ENCODE measurements at regions not wholly inside any gene's neighbourhood (a gene's known extent, or its start where the extent isn't known, plus 50 kb on each side); places are given as distances from the start of the nearest gene placed in this dataset.

DNA sequence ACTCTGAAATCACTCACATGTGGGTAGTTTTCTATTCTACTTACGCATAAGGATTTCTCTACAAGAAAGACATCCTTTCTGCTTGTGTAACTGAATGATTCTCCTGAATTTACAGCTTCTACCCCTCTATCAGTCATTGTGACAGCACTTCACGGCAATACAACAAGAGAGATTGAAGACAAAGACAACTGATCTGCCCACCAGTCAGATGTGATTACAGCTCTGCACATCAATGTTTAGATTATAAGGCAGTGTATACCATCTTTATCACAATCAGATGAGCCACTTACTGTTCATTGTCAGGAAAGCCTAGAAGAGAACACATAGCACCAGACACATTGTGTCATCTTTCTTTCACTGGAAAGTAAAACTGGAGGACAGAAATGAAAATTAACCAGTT, 324.4 kb downstream of the CENPC start:
- no peak for DNase-seq

DNA sequence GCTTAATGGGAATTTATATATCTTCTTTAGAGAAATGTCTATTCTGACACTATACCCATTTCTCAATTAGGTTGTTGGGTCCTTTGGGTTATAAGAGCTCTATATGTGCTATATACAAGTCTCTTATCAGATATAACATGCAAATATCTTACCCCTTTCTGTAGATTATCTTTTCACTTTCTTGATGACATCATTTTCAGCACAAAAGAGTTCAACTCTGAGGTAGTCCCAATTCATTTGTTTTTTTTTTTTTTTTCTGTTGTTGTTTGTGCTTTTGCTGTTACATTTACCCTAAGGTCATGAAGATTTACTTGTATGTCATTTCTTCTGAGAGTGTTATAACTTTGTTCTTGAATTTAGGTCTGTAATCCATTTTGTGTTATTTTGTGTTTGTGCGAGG, 326.4 kb downstream of the CENPC start:
- no peak for DNase-seq

DNA sequence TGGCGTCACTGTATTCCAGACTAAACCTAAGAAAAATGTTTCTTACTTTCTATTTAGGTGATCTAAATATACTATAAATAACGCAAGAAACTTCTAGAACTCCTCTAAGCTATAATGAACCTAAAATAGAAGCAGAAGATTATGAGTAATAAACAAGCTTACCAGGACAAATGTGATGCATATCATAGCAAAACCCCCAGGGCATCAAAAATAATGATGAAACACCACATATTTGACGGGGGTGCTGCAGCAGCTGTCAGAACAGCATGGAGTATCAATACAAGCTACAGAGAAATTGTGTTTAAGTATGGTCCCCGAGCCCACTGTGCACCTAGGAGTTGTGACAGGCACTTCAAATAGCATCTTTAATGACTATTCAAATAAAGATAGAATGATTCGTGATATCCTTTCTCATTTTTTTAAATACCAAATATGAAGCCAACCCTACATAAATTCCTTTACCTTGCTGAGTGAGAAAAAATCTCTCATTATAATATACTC, 337.3 kb downstream of the CENPC start:
- DNase-seq: no peak

DNA sequence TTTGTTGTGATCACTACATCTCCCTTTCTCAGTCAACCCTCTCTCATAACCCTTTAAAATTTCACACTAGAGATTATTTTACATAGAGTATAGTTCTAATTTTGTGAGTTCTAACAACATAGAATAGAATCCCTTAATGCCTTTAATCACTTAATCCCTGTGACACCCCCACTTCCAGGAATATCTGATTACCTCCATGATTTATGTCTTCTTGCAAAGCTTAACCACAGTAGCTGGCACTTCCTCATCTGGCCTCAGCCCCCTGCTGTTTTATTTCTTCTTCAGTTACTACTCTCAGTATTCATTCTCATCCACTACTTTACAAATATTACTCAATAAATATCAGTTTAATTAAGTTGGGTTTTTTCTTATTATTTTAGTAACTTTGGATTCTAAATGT, 340.9 kb downstream of the CENPC start:
- no peak for DNase-seq

DNA sequence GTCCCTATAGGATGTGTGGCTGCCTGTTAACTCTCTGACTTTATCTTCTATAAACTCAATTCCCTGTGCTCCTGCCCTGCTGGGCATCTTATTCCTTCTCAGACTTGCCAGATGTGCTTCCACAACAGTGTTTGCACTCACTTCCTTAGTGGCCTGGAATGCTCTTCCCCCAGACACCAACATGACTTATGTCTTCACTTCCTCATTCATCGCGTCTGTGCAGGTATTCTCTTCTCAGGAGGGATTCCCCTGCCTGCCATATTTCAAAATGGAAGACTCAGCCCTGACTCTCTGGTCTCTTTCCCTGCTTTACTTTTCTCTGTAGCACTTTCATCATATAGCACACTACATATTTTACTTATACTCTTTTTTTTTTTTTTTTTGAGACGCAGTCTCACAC, 344.0 kb downstream of the CENPC start:
- DNase-seq: no peak

DNA sequence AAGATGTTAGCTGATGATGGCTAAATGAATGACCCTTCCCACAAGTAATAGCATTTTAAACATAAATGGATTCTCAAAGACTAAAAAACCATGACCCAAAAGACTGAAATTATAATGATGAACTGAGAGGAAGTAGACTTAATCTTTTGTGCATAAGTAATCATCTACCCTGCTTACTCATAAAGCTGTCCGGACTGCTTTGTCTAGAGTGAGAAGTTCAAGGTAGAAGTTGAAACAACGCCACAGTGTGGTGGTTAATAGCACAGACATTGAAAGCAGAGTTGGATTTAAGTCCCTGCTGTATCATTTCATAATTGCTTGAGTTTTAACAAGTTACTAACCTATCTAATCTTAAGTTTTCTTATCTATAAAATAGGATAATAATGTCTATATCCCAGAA, 346.6 kb downstream of the CENPC start:
- no peak for DNase-seq

DNA sequence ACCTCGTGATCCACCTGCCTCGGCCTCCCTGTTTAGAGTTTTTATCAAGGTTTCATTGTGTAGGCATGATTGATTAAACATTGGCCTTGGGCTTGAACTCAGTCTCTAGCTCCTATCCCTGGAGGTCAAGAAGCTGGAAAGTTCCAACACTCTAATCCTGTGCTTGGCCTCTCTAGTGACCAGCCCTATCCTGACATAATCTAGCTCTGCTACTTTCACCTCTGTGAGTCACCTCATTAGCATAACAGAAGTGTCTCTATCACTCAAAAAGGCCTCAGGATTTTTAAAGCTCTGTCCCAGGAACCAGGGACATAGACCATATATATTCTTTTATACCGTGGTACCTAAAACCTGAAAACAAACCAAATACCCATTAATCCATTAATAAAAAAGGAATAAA, 377.5 kb downstream of the CENPC start:
- no peak for DNase-seq

DNA sequence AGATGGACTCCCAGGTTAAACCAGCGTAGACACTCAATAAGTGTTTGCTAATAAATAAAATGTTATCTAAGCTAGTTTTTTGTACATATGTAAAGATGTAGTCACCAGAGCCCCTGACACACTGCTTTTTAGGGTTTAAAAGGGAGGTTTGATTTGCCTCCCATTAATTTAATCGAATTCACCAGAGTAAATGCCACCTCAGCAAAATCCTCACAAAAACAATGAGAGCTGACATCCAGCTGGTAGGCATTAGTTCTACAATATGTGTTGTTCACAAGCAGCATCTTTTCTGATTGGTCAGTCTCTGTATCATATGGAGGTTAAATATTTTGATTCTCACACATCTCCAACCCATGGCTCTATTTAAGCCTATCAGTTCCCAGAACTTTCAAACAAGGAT, 382.6 kb downstream of the CENPC start:
- DNase-seq: no peak

DNA sequence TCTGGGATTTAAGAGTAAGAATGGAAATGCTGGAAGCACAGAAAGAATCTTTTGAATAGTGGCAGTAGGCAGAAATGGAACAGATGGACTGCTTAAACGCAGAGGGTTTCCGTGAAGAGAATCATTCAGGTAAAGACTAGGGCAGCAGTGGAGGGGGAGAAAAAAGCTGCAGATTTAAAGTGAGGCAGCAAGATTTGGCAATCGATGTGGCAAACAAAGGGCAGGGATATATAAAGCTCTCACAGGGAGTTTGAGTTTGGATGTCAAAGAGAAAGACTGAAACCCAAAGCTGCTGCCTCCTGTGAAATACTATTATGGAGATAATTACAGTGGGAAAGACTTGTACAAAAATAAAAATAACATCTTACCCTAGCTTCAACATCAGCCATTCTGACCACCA, 384.0 kb downstream of the CENPC start:
- DNase-seq: no peak

DNA sequence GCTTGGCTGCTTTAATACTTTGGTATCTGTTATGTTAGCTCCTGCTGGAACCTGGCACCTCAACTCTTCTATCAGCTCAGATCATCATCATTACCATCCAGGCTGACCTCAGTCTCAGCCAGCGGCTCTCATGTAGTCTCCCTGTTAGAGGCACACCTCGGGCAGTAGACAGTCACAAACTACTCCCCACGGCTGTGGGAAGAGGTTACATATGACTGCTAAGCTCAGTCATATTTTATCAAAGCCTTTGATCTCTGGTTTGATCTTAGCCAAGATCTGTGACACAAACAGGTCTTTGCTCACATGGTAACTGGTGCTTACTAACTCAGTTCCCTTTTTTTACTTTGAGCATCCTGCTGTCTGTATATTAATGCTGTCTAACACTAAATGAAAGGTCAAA, 384.9 kb downstream of the CENPC start:
- peak; percentile 16 for DNase-seq

DNA sequence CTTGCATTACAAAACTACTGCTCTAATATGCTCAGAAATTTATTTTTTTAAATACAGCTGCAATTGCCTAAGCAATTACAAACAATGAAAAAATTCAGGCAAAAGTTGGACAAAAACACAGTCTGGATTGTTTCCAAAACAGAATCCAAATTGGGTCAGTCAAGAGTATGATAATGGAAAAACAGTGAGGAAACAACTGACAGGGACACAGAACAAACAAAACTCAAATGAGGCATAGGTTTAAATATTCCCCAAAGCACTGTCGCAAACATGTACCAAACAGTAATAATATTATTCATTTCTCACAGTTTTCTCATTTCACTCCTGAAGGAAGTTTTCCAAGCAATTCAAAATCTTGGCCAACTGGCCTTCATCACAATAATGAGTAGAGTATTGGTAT, 386.6 kb downstream of the CENPC start:
- no peak for DNase-seq

DNA sequence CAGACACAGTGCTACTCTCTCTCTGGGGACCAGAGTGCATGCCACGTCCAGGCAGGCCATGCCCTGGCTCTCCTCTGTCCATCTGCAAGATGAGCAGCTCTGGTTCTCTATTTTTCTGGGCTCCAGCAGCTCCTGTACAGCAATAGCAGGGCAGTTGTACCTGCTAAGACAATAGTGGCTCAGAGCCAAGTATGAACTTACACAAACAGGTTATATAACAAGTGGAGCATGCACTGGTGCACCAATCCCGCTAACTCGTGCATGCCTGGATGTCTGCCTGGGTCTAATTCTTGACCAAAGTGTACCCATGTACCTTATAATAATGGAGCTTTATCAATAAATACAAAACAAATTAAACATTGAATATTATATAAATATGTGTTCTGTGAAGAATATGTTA, 392.3 kb downstream of the CENPC start:
- no peak for DNase-seq

DNA sequence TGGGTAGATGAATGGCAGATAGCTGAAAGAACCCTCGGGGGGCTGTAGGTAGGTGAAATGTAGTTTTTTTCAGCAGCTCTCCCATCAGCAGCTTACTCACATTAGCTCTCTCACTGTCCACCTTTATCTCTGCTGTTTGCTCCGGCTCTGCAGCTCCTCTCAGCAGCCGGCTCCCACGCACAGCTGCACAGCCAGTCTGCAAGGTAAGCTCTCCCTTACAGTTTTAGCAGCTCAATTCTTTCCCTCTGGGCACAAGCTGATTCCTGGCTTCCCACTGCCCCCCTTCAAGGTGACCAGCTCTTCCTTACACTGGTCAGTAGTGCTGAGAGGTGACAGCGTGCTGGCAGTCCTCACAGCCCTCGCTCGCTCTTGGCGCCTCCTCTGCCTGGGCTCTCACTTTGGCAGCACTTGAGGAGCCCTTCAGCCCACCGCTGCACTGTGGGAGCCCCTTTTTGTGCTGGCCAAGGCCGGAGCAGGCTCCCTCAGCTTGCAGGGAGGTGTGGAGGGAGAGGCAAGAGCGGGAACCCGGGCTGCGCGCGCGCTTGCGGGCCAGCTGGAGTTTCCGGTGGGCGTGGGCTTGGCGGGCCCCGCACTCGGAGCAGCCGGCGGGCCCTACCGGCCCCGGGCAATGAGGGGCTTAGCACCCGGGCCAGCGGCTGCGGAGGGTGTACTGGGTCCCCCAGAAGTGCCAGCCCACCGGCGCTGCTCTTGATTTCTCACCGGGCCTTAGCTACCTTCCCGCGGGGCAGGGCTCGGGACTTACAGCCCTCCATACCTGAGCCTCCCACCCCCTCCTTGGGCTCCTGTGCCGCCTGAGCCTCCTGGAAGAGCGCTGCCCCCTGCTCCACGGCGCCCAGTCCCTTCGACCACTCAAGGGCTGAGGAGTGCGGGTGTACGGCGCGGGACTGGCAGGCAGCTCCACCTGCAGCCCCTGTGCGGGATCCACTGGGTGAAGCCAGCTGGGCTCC, 393.6 kb downstream of the CENPC start:
- no peak for DNase-seq

DNA sequence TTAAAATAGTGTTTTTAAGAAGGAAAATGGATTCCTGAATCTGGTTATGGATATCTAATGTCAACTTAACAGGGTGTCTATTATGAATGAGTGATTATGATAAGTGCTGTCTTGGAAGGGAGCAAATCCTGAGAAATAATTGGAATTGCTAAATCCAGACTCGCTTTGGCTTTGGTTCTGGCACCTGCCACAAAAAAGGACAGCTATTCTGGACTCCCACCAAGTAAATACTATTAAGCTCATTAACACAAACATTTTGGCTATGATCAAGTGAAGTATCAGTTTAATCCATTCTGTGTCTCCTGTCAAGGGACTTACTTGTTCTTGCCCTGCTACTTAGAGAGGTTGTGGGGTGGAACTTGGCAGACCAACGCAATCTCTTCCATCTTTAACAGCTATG, 403.7 kb downstream of the CENPC start:
- no peak for DNase-seq

DNA sequence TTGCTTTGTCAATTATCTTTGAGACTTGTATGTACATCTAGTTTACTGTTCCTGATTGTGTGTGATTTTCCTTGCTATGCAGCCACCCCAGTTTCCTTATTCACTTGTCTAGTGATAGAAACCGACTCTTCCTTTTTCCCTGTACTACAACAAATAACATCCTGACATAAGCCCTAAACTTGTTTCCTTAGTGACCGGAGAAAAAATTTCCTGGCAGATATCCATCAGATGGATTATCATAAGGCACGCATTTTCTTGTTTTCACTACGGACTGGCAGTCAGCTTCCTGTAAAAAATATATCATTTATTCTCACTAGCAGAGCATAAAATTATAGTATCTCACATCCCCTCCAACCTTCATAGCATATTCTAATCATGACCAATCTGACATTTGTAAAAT, 410.7 kb downstream of the CENPC start:
- DNase-seq: no peak

DNA sequence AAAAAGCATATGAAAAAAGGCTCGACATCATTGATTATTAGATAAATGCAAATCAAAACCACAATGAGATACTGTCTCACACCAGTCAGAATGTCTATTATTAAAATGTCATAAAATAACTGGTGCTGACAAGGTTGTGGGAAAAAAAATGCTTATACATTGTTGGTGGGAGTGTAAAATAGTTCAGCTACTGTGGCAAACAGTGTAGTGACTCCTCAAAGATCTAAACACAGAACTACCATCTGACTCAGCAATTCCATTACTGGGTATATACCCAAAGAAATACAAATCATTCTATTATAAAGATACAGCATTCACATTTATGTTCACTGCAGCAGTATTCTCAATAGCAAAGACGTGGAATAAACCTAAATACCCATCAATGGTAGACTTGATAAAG, 412.1 kb downstream of the CENPC start:
- DNase-seq: no peak

DNA sequence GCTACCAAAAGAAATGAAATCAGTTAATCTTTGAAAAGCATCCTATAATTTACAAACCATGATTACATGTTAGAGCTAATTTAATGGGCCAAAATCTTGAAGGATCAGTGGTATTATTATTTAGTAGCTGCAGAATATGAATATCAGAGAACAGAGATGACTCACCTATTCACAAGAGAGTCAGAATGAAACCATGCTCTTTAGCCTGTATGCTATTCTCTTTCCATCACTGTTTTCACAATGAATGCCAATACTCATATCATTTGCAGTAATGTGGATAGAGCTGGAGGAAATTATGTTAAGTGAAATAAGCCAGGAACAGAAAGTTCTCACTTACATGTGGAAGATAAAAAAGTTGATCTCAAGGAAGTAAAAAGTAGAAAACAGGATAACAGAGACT, 414.1 kb downstream of the CENPC start:
- peak; percentile 62 for DNase-seq

DNA sequence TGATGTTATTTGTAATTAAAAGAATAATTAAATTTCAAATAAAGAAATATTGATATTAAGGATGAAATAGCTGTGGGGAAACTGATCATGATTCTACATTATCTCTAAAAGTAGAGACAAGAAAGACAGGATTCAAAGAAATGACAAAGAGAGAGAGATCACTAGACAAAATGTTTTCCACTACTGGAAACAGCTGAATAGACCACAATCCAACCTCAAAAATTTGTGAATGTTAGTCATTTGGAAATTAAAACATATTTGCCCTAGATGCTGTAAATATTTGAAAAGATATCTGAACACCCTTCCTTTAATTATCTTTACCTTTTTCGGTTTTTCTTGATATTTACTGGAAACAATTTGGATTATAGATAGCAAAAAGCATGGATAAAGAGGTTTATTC, 414.9 kb downstream of the CENPC start:
- DNase-seq: no peak

DNA sequence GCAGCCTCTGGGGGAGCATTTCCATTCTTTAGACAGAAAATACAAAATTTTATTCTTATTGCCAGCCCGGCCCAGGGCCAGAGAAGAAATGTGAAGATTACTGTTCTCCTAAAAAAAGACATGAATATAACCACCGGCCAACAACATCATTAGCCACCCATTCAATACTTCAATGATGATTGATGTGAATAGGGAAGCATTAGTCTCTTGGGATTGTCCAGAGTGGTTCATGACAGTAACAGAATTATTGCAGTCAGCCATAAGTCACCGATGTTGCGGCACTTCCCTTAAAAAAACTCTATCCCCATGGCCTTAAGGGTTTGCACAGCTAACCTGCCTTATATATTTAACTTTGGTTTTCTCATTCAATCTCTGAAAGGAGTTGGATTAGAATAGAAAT, 418.7 kb downstream of the CENPC start:
- no peak for DNase-seq

DNA sequence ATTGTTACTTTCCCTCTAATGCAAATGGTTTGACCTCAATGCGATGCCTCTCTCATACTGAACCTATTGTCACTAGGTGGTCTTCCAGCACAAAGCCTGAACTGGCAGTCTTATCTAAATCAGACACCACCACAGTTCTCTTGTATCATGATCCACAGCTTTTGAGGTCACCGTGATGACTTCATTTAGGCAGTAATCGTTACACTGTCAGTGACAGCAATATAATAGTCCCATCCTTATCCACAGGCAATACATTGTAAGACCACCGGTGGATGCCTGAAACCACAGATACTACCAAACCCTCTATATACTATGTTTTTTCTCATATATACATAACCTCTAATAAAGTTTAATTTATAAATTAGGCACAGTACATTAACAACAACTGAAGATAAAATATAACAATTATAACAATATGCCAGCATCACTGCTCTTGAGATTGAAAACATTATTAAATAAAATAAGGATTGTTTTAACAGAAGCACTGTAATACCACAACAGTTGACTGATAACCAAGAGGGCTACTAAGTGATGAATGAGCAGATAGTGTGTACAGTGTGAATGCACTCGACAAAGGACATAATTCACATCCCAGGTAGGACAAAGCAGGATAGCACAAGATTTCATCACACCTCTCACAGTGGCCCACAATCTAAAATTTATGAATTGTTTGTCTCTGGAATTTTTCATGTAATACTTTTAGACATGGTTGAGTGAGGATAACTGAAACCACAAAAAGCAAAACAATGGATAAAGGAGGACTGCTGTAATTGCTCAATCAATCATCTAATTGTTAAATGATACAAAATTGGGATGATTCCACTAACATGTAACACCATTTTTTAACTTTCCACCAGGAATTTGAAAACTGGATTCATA, 419.4 kb downstream of the CENPC start:
- no peak for DNase-seq

DNA sequence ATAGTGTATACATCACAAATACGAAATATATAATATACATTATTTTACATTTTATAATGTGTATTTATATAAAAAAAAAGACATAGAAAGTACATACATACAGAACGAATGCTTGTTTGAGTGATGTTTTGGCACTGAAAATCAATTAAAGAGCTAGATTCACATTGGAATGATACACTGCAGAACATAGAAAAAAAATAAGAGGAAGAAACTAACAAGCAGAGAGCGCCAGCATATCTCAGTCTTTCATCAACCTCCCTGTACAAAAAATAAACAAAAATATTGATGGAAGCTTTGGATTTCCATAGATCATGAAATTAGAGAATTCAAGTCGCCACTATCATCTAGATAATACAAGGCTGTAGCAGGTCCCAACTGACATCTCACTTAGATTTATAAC, 420.6 kb downstream of the CENPC start:
- no peak for DNase-seq

DNA sequence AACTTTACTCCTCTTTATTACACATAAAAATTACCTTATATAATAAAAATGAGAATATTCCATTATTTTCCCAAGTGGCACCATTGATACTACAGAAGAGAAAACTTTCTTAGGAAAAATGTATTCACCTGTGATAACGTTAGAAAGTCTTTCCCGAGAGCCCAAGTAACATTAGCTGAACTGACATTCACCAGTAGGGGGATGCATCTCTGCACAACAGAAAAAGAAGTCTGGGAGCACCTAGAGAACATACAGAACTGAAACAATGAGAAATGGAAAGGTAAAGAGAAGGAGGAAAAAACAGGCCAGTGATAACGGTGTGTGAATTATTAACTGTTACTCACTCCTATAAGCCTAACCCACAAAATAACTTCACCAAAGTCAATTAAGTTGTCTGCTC, 423.3 kb downstream of the CENPC start:
- no peak for DNase-seq

DNA sequence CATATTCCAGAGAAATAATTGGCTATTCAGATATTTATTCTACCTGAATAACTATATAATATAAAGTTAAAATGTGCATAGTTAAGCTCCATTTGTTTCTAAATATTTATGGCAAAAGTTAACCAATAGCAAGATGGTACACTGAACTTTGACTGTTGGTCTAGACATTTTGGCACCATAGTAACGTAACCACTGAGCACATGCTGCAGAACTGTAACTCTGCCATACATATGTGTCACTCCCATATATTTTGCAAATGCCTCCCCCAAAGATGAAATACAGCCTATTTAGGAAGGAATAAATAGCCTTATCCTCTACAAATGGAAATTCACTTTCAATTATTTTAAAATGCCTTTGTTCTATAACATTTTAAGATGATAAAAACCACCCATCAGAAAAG, 424.9 kb downstream of the CENPC start:
- DNase-seq: no peak

DNA sequence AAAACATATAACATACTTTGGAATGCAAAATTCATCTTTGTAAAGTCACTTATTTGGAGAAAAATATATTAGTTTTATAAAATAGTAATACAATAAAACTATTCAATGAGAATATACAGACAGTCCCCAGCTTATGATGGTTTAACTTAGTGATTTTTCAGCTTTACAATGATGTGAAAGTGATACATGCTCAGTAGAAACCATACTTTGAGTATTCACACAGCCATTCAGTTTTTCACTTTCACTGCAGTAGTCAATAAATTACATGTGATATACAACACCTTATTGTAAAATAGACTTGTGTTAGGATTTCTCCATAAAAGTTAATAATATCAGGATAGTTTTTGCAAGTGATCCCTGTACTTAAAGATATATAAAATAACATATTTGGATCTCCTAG, 436.0 kb downstream of the CENPC start:
- DNase-seq: no peak

Data from activated CD4-positive, alpha-beta T cell treated with anti-CD3 and anti-CD28 coated beads, Interleukin-2, amount 50 U/mL, for 16 hours (primary cell).